HG02938 (cell line): ENCODE measurements at regions not wholly inside any gene's neighbourhood (a gene's known extent, or its start where the extent isn't known, plus 50 kb on each side); places are given as distances from the start of the nearest gene placed in this dataset.
"Not testable (repeated sequence)": the region's sequence is repeated elsewhere in the genome, so short reads cannot be mapped to it uniquely, and the experiment has no call there.

ENCODE experiments used
- ATAC-seq: cut with Tn5 transposase; IDR thresholded peaks from one replicate; pipeline ENCODE4 v1.9.1; 2021; ENCODE audit warnings: mild to moderate bottlenecking, moderate library complexity; ENCODE audit not compliant: unreplicated experiment

- ATAC-seq, result no peak
Measured at GRCh38 chr13:70571221-70571620, 463.0 kb upstream of the KLHL1 start.

GRCh38 chr13:70568571-70568970 lies 460.3 kb upstream of the KLHL1 start:
- ATAC-seq, result peak; percentile 82

DNA sequence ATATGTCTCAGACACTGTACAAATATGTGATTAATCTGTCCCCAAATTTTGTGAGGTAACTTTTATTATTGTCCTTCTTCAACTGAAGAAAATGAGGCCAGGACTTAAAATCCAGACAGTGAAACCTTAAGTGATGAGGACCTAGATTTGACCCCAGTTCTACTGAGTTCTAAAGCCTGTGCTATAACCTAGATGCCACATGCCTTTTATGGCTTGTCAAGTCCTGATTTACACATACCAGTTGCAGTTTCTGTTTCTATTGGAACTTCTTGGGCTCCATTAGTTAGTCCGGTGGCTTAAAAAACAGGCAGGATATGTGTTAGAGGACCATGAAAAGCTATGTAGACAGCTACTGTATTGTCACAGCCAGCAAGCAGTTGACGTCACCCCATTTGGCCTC lies 436.5 kb upstream of the KLHL1 start:
- no peak for ATAC-seq

- no peak for ATAC-seq
Measured at GRCh38 chr13:70541451-70541850, 433.2 kb upstream of the KLHL1 start.

DNA sequence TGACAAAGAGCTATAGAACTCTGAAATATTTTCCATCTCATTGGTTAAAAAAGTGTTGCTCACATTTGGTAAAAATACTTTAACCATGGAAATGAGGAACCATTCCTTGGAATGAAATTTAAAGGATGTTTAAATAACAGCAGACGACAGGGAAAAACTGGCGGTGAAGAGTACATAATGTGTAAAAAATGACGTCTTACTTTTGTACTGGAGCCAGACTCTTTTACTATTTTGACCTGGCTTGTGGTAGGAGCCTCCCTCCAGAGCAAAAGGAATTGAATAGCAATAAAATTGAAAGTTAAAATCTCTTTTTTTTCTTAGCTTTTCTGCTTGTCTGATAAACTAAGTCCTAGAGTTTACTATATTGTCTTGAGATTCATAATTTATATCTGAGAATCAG lies 426.2 kb upstream of the KLHL1 start:
- ATAC-seq, result no peak

GRCh38 chr13:70529652-70530051 lies 421.4 kb upstream of the KLHL1 start:
- ATAC-seq, result no peak

- ATAC-seq, result no peak
Measured at GRCh38 chr13:70527599-70527998, 419.3 kb upstream of the KLHL1 start.

GRCh38 chr13:70523622-70524021 lies 415.4 kb upstream of the KLHL1 start:
- ATAC-seq, result no peak

DNA sequence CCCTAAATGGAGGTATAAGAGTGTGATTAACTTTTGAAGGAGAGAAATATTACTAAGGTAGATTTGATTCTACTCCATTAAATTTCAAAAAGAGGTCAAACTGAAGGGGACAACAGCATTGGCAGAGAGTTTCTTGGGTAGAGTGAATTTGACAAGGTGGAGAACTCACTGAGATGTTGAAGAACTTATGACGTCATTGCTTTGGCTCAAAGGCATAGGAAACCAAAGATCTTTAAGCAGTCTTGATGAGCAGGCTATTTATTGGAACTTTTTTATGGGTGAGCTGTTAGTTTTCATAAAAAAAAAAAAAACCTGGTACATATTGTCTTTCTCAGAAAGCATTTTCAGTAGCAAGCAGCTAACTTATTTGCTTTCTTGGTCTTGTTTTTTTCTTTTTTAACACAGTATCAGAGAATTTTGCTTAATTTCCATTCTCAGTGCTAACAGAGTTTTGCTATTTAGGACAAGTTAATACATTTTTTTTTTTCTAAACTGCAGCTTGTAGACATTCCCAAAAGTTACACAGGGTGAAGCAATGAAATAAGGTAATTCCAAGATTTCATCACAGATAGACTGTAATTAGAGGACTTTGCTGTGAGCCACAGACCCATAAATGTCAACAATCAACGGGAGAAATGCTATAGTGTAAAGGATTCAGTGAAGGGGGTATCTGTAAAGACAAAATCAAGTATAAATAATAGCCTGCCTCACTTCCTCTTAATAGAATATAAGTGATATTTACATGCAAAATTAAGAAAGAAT lies 412.2 kb upstream of the KLHL1 start:
- ATAC-seq, result no peak

DNA sequence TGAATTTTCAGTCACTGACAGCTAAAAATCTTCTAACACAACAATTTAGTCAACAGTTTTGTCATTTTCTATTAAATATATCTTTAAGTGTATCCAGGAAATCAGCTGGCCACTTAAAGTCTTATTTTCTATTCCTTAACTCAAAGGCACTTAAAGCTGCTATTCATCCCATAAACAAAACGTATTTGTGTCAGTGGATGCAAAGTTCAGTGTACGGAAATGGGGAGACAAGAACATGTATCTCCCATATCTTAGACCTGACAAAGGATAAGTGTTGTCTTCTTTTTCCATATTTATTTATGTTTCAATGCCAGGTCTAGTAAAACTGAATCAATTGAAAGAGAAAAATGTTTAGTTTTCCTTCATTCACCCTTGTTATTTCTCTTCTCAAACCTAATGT lies 409.8 kb upstream of the KLHL1 start:
- ATAC-seq, result no peak

- ATAC-seq, result no peak
Measured at GRCh38 chr13:70516226-70516625, 408.0 kb upstream of the KLHL1 start.

GRCh38 chr13:70511861-70512417 lies 403.7 kb upstream of the KLHL1 start:
- ATAC-seq, result not testable (repeated sequence)

GRCh38 chr13:70505809-70506208 lies 397.6 kb upstream of the KLHL1 start:
- no peak for ATAC-seq

DNA sequence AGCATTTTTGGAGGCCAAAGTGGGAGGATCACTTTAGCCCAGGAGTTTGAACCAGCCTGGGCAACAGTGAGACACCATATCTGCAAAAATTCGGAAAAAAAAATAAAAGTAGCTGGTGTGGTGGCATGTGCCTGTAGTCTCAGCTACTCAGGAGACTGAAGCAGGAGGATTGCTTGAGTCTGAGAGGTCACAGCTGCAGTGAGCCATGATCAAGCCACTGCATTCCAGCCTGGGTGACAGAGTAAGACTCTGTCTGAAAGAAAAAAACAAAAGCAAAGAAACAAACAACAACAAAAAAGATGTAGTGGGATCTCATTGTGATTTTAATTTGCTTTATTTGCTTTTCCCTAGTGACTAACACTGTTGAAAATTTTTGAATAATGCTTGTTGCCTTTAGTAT lies 394.7 kb upstream of the KLHL1 start:
- no peak for ATAC-seq

- no peak for ATAC-seq
Measured at GRCh38 chr13:70490320-70490935, 382.2 kb upstream of the KLHL1 start.

- ATAC-seq, result no peak
Measured at GRCh38 chr13:70484931-70485330, 376.7 kb upstream of the KLHL1 start.

GRCh38 chr13:70483599-70484276 lies 375.5 kb upstream of the KLHL1 start:
- no peak for ATAC-seq

DNA sequence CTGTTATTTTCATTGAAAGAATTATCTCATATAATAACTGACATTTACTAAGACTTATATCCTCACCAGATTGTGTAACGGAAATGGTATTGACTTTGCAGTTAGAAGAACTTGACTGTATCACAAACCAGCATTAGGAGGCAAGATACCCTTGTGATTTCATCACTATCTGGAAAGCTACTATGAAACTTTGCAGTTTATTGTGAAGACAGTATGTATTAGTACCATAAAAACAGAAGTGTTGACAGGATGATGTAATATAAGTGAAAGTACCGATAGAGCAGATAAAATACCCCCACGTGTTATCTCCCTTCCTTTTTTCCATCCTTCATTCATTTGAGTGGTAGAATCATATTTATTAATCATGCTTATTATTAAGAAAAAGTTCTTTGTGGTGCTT lies 365.7 kb upstream of the KLHL1 start:
- no peak for ATAC-seq

GRCh38 chr13:70469077-70469476 lies 360.8 kb upstream of the KLHL1 start:
- no peak for ATAC-seq

DNA sequence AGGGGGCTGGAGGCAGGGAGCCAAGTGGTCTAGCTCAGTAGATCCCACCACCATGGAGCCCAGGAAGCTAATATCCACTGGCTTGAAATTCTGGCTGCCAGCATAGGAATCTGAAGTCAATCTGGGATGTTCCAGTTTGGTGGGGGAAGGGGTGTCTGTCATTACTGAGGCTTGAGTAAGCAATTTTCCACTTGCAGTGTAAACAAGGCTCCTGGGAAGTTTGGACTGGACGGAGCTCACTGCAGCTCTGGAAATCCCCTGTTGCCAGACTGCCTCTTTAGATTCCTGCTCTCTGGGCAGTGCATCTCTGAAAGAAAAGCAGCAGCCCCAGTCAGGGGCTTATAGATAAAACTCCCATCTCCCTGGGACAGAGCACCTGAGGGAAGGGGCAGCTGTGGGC lies 349.2 kb upstream of the KLHL1 start:
- no peak for ATAC-seq

DNA sequence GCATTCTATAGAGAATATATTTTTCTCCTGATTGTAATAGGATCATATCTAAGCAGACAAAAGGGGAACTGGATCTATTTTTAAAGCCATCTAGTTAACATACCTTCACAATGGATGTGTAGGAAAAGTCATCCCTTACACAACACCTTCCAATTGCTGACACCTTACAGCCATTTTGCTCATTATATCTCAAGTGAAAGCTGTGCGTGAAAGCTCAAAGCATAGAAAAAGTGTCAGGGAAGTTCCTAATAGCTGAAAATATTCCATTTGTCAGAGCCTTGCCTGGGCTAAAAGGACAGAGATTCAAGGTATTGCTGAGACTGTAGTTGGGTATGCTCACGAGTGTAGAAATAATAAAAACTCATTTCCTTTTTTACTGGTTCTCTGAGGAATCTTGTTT lies 340.6 kb upstream of the KLHL1 start:
- ATAC-seq, result no peak

GRCh38 chr13:70432276-70432805 lies 324.1 kb upstream of the KLHL1 start:
- ATAC-seq, result no peak
